ENCODE measurements at regions not wholly inside any gene's neighbourhood (a gene's known extent, or its start where the extent isn't known, plus 50 kb on each side); places are given as distances from the start of the nearest gene placed in this dataset.
"Not testable (repeated sequence)": the region's sequence is repeated elsewhere in the genome, so short reads cannot be mapped to it uniquely, and the experiment has no call there.

GRCh38 chr17:51479303-51479702 lies 219.0 kb downstream of the UTP18 start:
- DNase-seq (no peak), FAIRE-seq (no peak)
- no peaks in the 10 kb centered on the region for H3K27me3 ChIP-seq (ENCODE audit: control insufficient read depth in 3 of 3, insufficient read depth in 3 of 3, low read length in 3 of 3)
- H3K4me1 ChIP-seq (ENCODE audit: control insufficient read depth in 3 of 3, insufficient read depth in 2 of 3, low read depth in 1 of 3, low read length in 2 of 3): no peaks in the 10 kb centered on the region
- no peak overlapping the region for H3K4me3 ChIP-seq (ENCODE audit: low read depth in 1 of 3, low read length in 3 of 3)
- H3K36me3 ChIP-seq (ENCODE audit: control insufficient read depth in 3 of 3, insufficient read depth in 2 of 3, low read depth in 1 of 3, low read length in 3 of 3): no peaks in the 10 kb centered on the region
- peaks cover 0 to 7% of the 10 kb centered on the region in 2 donors for H3K9me3 ChIP-seq (ENCODE audit: control insufficient read depth in 2 of 2, insufficient read depth in 1 of 2, low read depth in 1 of 2, low read length in 1 of 2)
- H3K27ac ChIP-seq (ENCODE audit: low read depth in 1 of 3, low read length in 2 of 3): no peak overlapping the region
- 55 to 66% (median 65%) methylated on average over 4 of the region's 4 CpGs for WGBS, 3 donors

- Histone ChIP-seq H3K4me1 (ENCODE audit: control insufficient read depth in 3 of 3, insufficient read depth in 2 of 3, low read depth in 1 of 3, low read length in 2 of 3) (no peaks in the 10 kb centered on the region), H3K36me3 (ENCODE audit: control insufficient read depth in 3 of 3, insufficient read depth in 2 of 3, low read depth in 1 of 3, low read length in 3 of 3) (no peaks in the 10 kb centered on the region), H3K27ac (ENCODE audit: low read depth in 1 of 3, low read length in 2 of 3) (no peak overlapping the region), H3K4me3 (ENCODE audit: low read depth in 1 of 3, low read length in 3 of 3) (no peak overlapping the region), H3K9me3 (ENCODE audit: control insufficient read depth in 2 of 2, insufficient read depth in 1 of 2, low read depth in 1 of 2, low read length in 1 of 2) (peaks cover 0 to 7% of the 10 kb centered on the region in 2 donors), H3K27me3 (ENCODE audit: control insufficient read depth in 3 of 3, insufficient read depth in 3 of 3, low read length in 3 of 3) (no peaks in the 10 kb centered on the region)
- WGBS, 3 donors: 76 to 80% (median 78%) methylated on average over 2 of the region's 2 CpGs
- FAIRE-seq (no peak), DNase-seq (no peak)
Observed at GRCh38 chr17:51481370-51481769, 221.0 kb downstream of the UTP18 start.

GRCh38 chr17:51482248-51482647 lies 221.9 kb downstream of the UTP18 start:
- no CpG with 5 or more reads among the region's 1 CpG for WGBS, 3 donors
- FAIRE-seq: peak; percentile 61
- H3K36me3 ChIP-seq (ENCODE audit: control insufficient read depth in 3 of 3, insufficient read depth in 2 of 3, low read depth in 1 of 3, low read length in 3 of 3); H3K4me1 ChIP-seq (ENCODE audit: control insufficient read depth in 3 of 3, insufficient read depth in 2 of 3, low read depth in 1 of 3, low read length in 2 of 3); H3K27me3 ChIP-seq (ENCODE audit: control insufficient read depth in 3 of 3, insufficient read depth in 3 of 3, low read length in 3 of 3); H3K4me3 ChIP-seq (ENCODE audit: low read depth in 1 of 3, low read length in 3 of 3); H3K9me3 ChIP-seq (ENCODE audit: control insufficient read depth in 2 of 2, insufficient read depth in 1 of 2, low read depth in 1 of 2, low read length in 1 of 2); H3K27ac ChIP-seq (ENCODE audit: low read depth in 1 of 3, low read length in 2 of 3); DNase-seq: not testable (repeated sequence)

- no peaks in the 10 kb centered on the region for H3K4me1 ChIP-seq (ENCODE audit: control insufficient read depth in 3 of 3, insufficient read depth in 2 of 3, low read depth in 1 of 3, low read length in 2 of 3)
- peaks cover 0 to 7% of the 10 kb centered on the region in 2 donors for H3K9me3 ChIP-seq (ENCODE audit: control insufficient read depth in 2 of 2, insufficient read depth in 1 of 2, low read depth in 1 of 2, low read length in 1 of 2)
- no peak overlapping the region for H3K27ac ChIP-seq (ENCODE audit: low read depth in 1 of 3, low read length in 2 of 3)
- no peak for FAIRE-seq
- WGBS, 3 donors: 66 to 69% (median 68%) methylated on average over 4 of the region's 4 CpGs
- no peaks in the 10 kb centered on the region for H3K36me3 ChIP-seq (ENCODE audit: control insufficient read depth in 3 of 3, insufficient read depth in 2 of 3, low read depth in 1 of 3, low read length in 3 of 3)
- H3K27me3 ChIP-seq (ENCODE audit: control insufficient read depth in 3 of 3, insufficient read depth in 3 of 3, low read length in 3 of 3): peaks cover 0 to 3% (median 0%) of the 10 kb centered on the region in 3 donors
- no peak overlapping the region for H3K4me3 ChIP-seq (ENCODE audit: low read depth in 1 of 3, low read length in 3 of 3)
- DNase-seq: no peak
Observed at GRCh38 chr17:51486091-51486490, 225.7 kb downstream of the UTP18 start.

- H3K4me3 ChIP-seq (ENCODE audit: low read depth in 1 of 3, low read length in 3 of 3): no peak overlapping the region
- H3K27ac ChIP-seq (ENCODE audit: low read depth in 1 of 3, low read length in 2 of 3): no peak overlapping the region
- H3K27me3 ChIP-seq (ENCODE audit: control insufficient read depth in 3 of 3, insufficient read depth in 3 of 3, low read length in 3 of 3): peaks cover 0 to 3% (median 0%) of the 10 kb centered on the region in 3 donors
- 86 to 93% (median 91%) methylated on average over 5 of the region's 5 CpGs for whole genome bisulfite sequencing, 3 donors
- H3K9me3 ChIP-seq (ENCODE audit: control insufficient read depth in 2 of 2, insufficient read depth in 1 of 2, low read depth in 1 of 2, low read length in 1 of 2): no peaks in the 10 kb centered on the region
- H3K4me1 ChIP-seq (ENCODE audit: control insufficient read depth in 3 of 3, insufficient read depth in 2 of 3, low read depth in 1 of 3, low read length in 2 of 3): no peaks in the 10 kb centered on the region
- DNase-seq (no peak), FAIRE-seq (no peak)
- H3K36me3 ChIP-seq (ENCODE audit: control insufficient read depth in 3 of 3, insufficient read depth in 2 of 3, low read depth in 1 of 3, low read length in 3 of 3): no peaks in the 10 kb centered on the region
Observed at GRCh38 chr17:51486885-51487520, 226.7 kb downstream of the UTP18 start.

GRCh38 chr17:51487947-51488346 lies 227.6 kb downstream of the UTP18 start:
- no peaks in the 10 kb centered on the region for H3K4me1 ChIP-seq (ENCODE audit: control insufficient read depth in 3 of 3, insufficient read depth in 2 of 3, low read depth in 1 of 3, low read length in 2 of 3)
- H3K9me3 ChIP-seq (ENCODE audit: control insufficient read depth in 2 of 2, insufficient read depth in 1 of 2, low read depth in 1 of 2, low read length in 1 of 2): no peaks in the 10 kb centered on the region
- no peaks in the 10 kb centered on the region for H3K36me3 ChIP-seq (ENCODE audit: control insufficient read depth in 3 of 3, insufficient read depth in 2 of 3, low read depth in 1 of 3, low read length in 3 of 3)
- no peak overlapping the region for H3K4me3 ChIP-seq (ENCODE audit: low read depth in 1 of 3, low read length in 3 of 3)
- no peak overlapping the region for H3K27ac ChIP-seq (ENCODE audit: low read depth in 1 of 3, low read length in 2 of 3)
- DNase-seq: peak in 1 of 2 donors; percentile 5
- 43 to 52% (median 47%) methylated on average over 14 of the region's 14 CpGs for WGBS, 3 donors
- no peak for FAIRE-seq
- H3K27me3 ChIP-seq (ENCODE audit: control insufficient read depth in 3 of 3, insufficient read depth in 3 of 3, low read length in 3 of 3): peaks cover 0 to 3% (median 0%) of the 10 kb centered on the region in 3 donors

- Histone ChIP-seq H3K27ac (ENCODE audit: low read depth in 1 of 3, low read length in 2 of 3) (no peak overlapping the region), H3K36me3 (ENCODE audit: control insufficient read depth in 3 of 3, insufficient read depth in 2 of 3, low read depth in 1 of 3, low read length in 3 of 3) (no peaks in the 10 kb centered on the region), H3K27me3 (ENCODE audit: control insufficient read depth in 3 of 3, insufficient read depth in 3 of 3, low read length in 3 of 3) (peaks cover 0 to 3% (median 0%) of the 10 kb centered on the region in 3 donors), H3K4me1 (ENCODE audit: control insufficient read depth in 3 of 3, insufficient read depth in 2 of 3, low read depth in 1 of 3, low read length in 2 of 3) (no peaks in the 10 kb centered on the region), H3K9me3 (ENCODE audit: control insufficient read depth in 2 of 2, insufficient read depth in 1 of 2, low read depth in 1 of 2, low read length in 1 of 2) (no peaks in the 10 kb centered on the region), H3K4me3 (ENCODE audit: low read depth in 1 of 3, low read length in 3 of 3) (no peak overlapping the region)
- FAIRE-seq: no peak
- WGBS, 3 donors: 77 to 90% (median 79%) methylated on average over 6 of the region's 6 CpGs
- no peak for DNase-seq
Observed at GRCh38 chr17:51491416-51491815, 231.1 kb downstream of the UTP18 start.

GRCh38 chr17:51493206-51493605 lies 232.9 kb downstream of the UTP18 start:
- Histone ChIP-seq H3K4me1 (ENCODE audit: control insufficient read depth in 3 of 3, insufficient read depth in 2 of 3, low read depth in 1 of 3, low read length in 2 of 3) (no peaks in the 10 kb centered on the region), H3K27ac (ENCODE audit: low read depth in 1 of 3, low read length in 2 of 3) (no peak overlapping the region), H3K27me3 (ENCODE audit: control insufficient read depth in 3 of 3, insufficient read depth in 3 of 3, low read length in 3 of 3) (no peaks in the 10 kb centered on the region), H3K4me3 (ENCODE audit: low read depth in 1 of 3, low read length in 3 of 3) (no peak overlapping the region), H3K9me3 (ENCODE audit: control insufficient read depth in 2 of 2, insufficient read depth in 1 of 2, low read depth in 1 of 2, low read length in 1 of 2) (no peaks in the 10 kb centered on the region), H3K36me3 (ENCODE audit: control insufficient read depth in 3 of 3, insufficient read depth in 2 of 3, low read depth in 1 of 3, low read length in 3 of 3) (no peaks in the 10 kb centered on the region)
- WGBS, 3 donors: 89 to 90% (median 90%) methylated on average over 2 of the region's 2 CpGs
- FAIRE-seq (no peak), DNase-seq (no peak)

- Histone ChIP-seq H3K9me3 (ENCODE audit: control insufficient read depth in 2 of 2, insufficient read depth in 1 of 2, low read depth in 1 of 2, low read length in 1 of 2) (no peaks in the 10 kb centered on the region), H3K27ac (ENCODE audit: low read depth in 1 of 3, low read length in 2 of 3) (no peak overlapping the region), H3K27me3 (ENCODE audit: control insufficient read depth in 3 of 3, insufficient read depth in 3 of 3, low read length in 3 of 3) (no peaks in the 10 kb centered on the region), H3K36me3 (ENCODE audit: control insufficient read depth in 3 of 3, insufficient read depth in 2 of 3, low read depth in 1 of 3, low read length in 3 of 3) (no peaks in the 10 kb centered on the region), H3K4me3 (ENCODE audit: low read depth in 1 of 3, low read length in 3 of 3) (no peak overlapping the region), H3K4me1 (ENCODE audit: control insufficient read depth in 3 of 3, insufficient read depth in 2 of 3, low read depth in 1 of 3, low read length in 2 of 3) (no peaks in the 10 kb centered on the region)
- FAIRE-seq: no peak
- DNase-seq: no peak
- WGBS, 3 donors: 3 to 20% (median 8%) methylated on average over 1 of the region's 1 CpG
Observed at GRCh38 chr17:51496378-51496777, 236.0 kb downstream of the UTP18 start.

Data from small intestine (tissue), 7 donors.